ENCODE measurements at regions not wholly inside any gene's neighbourhood (a gene's known extent, or its start where the extent isn't known, plus 50 kb on each side); places are given as distances from the start of the nearest gene placed in this dataset.

DNA sequence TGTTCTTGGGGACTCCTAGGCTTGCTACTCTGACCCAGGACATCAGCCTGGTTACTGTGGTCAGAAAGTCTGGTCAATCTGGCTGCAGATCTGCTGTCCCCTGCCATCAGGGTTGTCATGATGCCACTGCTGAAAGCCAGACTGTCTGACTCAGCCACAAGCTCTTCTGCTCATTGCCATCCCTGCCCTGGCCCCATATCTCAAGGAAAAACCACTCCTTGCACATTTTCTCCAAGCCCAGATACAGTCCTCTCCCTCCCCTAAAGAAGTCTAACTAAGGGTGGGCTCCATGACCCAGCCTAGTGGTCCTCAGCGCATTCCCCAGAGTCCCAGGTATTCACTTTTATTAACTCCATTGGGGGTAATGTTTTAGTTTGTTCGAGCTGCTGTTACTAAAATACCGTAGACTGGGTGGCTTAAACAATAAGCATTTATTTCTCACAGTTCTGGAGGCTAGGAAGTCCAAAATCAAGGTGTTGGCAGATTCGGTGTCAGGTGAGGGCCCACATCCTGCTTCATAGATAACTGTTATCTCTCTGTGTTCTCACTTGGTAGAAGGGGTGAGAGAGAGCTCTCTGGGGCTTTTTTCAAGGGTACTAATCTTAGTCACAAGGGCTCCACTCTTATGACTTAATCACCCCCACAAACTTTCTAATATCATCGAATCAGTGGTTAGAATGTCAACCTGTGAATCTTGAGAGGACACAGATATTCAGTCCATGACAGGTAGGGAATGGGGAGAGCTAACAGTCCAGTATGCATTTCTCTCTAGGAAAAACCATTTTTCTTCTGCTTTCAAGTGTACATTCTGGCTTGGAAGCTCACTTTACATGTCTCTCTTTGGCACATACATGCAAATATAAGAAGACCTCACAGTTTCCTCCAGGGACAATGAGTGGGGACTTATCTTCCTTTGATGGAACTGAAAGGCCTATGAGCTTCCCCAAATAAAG lies 94.8 kb upstream of the CXCR4 start:
- H3K4me3 ChIP-seq: no peak overlapping the region
- DNase-seq (ENCODE audit: low spot score in 2 of 2): no peak

DNA sequence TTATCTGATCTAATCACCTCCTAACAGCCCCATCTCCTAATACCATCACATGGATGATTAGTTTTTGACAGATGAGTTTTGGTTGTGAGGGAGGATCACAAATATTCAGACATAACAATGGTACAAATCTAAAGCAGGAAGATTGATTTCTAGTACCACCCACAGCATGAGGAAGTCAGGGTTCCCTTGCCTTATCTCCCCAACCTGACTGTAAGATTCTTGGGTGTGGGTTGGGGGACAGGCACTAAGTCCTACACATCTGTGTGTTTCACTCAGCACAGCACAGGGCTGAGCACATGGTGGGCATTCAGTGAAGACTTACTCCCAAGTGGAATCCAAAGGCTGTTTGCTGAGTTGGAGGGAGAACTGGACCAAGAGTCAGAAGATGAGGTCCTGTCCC lies 93.8 kb upstream of the CXCR4 start:
- Histone ChIP-seq H3K4me3 (no peak overlapping the region), H3K27me3 (ENCODE audit: low read depth) (peaks cover 8% of the 10 kb centered on the region), H3K9me3 (no peaks in the 10 kb centered on the region), H3K36me3 (replicated peaks) (no peaks in the 10 kb centered on the region), H3K4me1 (no peaks in the 10 kb centered on the region)
- no peak for DNase-seq (ENCODE audit: low spot score in 2 of 2)
- in situ Hi-C loops (cut with MboI; ENCODE audit: low sequenced_read_pairs): no loop called here

More for the DNA sequence above, 94.8 kb upstream of the CXCR4 start:
- Histone ChIP-seq H3K4me1 (no peaks in the 10 kb centered on the region), H3K27me3 (ENCODE audit: low read depth) (peaks cover 8% of the 10 kb centered on the region), H3K9me3 (no peaks in the 10 kb centered on the region), H3K36me3 (replicated peaks) (no peaks in the 10 kb centered on the region)
- in situ Hi-C loops (cut with MboI; ENCODE audit: low sequenced_read_pairs): no loop called here

DNA sequence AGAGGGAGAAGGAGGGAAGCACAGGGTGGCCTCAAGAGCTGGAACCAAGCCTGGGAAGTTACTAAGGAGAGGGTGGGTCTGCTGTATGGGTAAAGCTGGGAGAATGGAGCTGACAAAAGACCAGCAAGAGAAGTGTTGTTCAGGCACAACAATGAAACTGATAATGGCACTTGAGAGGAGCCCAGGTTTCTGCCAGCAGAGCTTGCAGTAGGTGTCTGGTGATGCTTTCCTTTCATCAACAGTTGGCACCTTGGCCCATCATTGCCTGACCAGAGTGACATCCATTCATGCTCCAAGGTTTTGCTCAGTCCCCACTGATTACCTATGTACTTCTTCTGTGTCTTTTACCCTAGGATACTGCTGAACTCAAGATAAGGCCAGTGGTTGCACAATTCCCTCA lies 92.9 kb upstream of the CXCR4 start:
- Histone ChIP-seq H3K36me3 (replicated peaks) (no peaks in the 10 kb centered on the region), H3K4me1 (no peaks in the 10 kb centered on the region), H3K27me3 (ENCODE audit: low read depth) (peaks cover 9% of the 10 kb centered on the region), H3K4me3 (no peak overlapping the region), H3K9me3 (no peaks in the 10 kb centered on the region)
- no peak for DNase-seq (ENCODE audit: low spot score in 2 of 2)
- in situ Hi-C loops (cut with MboI; ENCODE audit: low sequenced_read_pairs): no loop called here

DNA sequence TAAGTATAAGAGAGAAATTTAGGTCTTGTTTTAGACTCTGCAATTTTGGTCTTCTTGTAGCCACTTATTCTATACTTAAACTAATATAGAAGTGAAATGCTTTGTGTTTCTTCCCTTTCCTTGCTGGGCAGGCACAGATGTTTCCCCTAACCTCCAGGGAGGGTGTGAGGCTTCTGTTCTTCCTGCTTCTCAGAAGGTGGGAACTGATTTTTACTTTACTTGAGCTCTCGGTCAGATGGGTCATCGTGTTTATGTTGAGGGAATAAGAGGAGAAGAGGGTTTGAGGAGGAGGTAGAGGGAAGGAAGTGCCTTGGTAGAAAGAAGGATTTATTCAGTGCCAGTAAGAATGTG lies 92.5 kb upstream of the CXCR4 start:
- in situ Hi-C loops (cut with MboI; ENCODE audit: low sequenced_read_pairs): no loop called here

DNA sequence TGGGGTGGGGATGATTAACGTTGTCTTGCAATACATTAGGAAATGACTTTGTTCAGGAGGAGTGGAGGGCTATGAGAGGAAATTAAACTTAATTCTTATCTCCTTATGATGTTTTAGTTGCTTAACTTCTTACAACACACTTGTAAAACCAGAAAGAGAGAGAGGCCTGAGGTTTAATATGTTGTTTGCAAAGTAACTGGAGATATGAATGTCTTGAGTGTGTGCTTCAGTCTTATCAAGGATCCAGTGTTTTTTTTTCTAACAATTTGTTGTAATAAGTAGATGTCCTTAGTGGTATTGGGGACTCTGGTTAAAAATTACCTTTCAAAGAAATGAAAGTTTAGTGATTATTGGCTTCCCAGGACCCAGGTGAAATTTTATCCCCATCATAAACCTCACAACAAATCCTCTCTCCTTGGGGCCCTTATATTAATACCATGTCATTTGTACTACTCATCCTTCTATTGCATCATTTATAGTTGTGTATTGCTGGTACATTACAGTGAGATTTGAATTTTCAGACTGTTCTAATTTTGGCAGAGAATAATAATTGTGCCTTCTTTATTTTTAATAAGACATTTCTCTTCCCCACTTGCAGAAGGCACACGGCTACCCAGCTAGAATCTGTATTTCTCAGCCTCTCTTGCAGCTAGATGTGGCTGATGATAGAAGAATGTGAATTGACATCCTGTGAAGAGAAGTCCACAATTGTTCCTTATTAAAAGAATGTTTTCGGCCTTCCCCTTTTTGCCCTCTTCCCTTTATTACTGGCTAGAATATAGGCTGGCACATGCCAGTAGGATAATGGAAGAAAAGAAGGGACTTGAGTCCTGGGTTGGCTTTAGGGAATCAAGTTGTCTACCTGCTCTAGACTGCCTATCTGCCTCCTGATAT lies 91.9 kb upstream of the CXCR4 start:
- Histone ChIP-seq H3K4me3 (no peak overlapping the region), H3K4me1 (no peaks in the 10 kb centered on the region), H3K9me3 (no peaks in the 10 kb centered on the region), H3K36me3 (replicated peaks) (no peaks in the 10 kb centered on the region), H3K27me3 (ENCODE audit: low read depth) (peaks cover 9% of the 10 kb centered on the region)
- no peak for DNase-seq (ENCODE audit: low spot score in 2 of 2)
- in situ Hi-C loops (cut with MboI; ENCODE audit: low sequenced_read_pairs): no loop called here

More for the DNA sequence above, 92.5 kb upstream of the CXCR4 start:
- Histone ChIP-seq H3K27me3 (ENCODE audit: low read depth) (peaks cover 9% of the 10 kb centered on the region), H3K4me1 (no peaks in the 10 kb centered on the region), H3K36me3 (replicated peaks) (no peaks in the 10 kb centered on the region), H3K9me3 (no peaks in the 10 kb centered on the region), H3K4me3 (no peak overlapping the region)
- no peak for DNase-seq (ENCODE audit: low spot score in 2 of 2)

DNA sequence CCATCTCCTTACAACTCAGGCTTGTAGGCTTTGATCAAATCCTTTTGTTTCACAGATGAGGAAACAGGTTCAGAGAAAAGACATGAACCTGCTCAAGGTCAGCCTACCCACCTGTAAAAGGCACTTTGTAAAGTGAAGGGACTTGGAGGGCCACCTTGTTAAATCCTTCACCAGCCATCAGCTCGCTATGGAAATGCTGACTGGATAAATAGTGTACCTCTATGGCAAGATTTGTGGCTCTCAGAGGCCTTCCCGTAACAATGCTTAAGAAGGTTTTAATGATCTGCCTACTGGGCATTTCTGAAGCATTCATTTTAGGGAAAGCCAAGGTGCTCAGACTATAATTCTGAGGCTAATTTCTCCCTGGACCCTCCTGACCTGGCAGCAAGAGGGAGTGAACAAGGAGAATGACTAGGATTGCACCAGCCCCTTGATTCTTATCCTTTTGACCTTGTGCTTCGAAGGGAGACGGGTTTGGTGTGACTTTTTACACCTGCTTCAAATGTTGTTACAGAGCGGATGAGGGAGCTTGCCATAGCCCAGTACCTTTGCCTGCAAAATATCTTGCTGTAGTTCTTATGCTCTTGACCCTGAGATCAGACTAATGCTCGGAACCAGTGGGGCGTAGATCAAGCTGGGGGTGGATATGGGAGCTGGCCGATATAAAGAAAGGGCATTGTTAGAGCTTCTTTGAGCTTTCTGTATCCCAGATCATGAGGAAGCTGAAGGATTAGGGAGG lies 90.9 kb upstream of the CXCR4 start:
- Histone ChIP-seq H3K4me1 (no peaks in the 10 kb centered on the region), H3K4me3 (no peak overlapping the region), H3K9me3 (no peaks in the 10 kb centered on the region), H3K36me3 (replicated peaks) (no peaks in the 10 kb centered on the region), H3K27me3 (ENCODE audit: low read depth) (peaks cover 6% of the 10 kb centered on the region; the same call in 1 of the 2 replicates)
- in situ Hi-C loops (cut with MboI; ENCODE audit: low sequenced_read_pairs): no loop called here
- no peak for DNase-seq (ENCODE audit: low spot score in 2 of 2)

DNA sequence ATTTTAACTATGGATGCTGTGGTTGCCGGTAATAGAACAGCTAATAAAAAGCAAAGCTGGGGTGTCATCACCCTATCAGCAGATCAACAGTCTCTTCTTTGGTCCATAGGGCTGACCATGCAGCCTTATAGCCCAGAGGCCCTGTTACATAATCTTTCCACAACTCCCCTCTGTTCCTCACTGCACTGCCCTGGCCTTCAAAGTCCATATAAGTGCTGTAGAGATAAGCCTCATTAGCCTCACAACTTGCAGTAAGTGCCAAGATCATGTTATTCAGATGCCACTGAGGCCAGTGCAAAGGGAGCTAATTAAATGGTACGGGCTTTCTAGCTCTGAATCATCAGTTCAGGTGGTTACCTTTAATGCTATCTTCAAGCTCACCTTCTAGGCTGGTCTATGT lies 89.7 kb upstream of the CXCR4 start:
- in situ Hi-C loops (cut with MboI; ENCODE audit: low sequenced_read_pairs): no loop called here
- H3K4me1 ChIP-seq: no peaks in the 10 kb centered on the region
- H3K36me3 ChIP-seq (replicated peaks): no peaks in the 10 kb centered on the region
- no peaks in the 10 kb centered on the region for H3K9me3 ChIP-seq
- no peak for DNase-seq (ENCODE audit: low spot score in 2 of 2)
- peaks cover 4% of the 10 kb centered on the region; the same call in 1 of the 2 replicates for H3K27me3 ChIP-seq (ENCODE audit: low read depth)
- H3K4me3 ChIP-seq: no peak overlapping the region

DNA sequence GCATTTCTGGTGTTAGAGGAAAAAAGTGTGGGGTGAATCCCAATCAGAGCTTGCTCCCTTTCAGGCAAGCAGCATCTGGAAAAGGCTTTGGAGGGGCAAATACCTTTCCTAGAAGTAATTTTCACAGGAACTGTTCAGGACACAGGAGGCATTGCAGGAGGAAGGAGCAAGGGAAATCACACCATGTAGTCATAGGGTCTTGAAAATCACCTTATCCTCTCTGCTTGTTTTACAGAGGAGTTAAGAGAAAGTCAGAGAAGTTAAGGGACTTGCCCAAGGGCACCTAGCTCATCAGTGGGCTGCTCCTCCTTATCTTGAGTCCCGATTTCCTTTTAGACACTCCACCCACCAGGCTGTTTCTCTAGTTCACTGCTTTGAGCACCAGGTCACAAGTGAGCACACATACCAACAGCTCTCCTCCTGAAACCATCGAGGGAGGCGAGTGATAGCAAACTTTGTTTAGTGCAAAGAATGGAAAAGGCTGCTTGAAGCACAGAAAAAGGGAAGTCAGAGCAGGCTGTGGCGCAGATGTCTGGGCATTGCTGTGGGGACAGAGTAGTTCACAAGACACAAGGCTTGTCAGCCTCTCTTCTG lies 89.2 kb upstream of the CXCR4 start:
- Histone ChIP-seq H3K36me3 (replicated peaks) (no peaks in the 10 kb centered on the region), H3K27me3 (ENCODE audit: low read depth) (peaks cover 4% of the 10 kb centered on the region; the same call in 1 of the 2 replicates), H3K9me3 (no peaks in the 10 kb centered on the region), H3K4me1 (no peaks in the 10 kb centered on the region), H3K4me3 (no peak overlapping the region)
- in situ Hi-C loops (cut with MboI; ENCODE audit: low sequenced_read_pairs): no loop called here
- no peak for DNase-seq (ENCODE audit: low spot score in 2 of 2)

DNA sequence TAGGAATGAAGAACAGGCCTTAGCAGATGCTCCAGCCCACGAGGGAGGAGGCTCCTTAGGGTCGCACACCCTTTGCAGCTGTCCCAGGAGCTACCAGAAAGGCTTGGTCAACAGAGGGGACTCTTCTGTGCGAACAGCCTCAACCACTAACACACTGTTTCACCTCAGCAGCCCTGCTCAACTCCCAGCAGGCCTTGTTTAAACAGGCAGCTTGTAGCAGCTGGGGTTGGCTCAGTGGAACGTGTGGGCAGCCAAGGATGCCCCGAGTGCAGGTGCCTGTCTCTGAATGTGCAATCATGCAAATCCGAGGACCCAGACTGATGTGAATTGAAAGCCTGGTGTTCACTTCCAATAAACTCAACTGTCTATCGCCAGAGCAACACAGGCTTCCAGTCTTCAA lies 88.7 kb upstream of the CXCR4 start:
- no peaks in the 10 kb centered on the region for H3K4me1 ChIP-seq
- H3K9me3 ChIP-seq: no peaks in the 10 kb centered on the region
- no peaks in the 10 kb centered on the region for H3K36me3 ChIP-seq (replicated peaks)
- in situ Hi-C loops (cut with MboI; ENCODE audit: low sequenced_read_pairs): no loop called here
- DNase-seq (ENCODE audit: low spot score in 2 of 2): no peak
- H3K4me3 ChIP-seq: no peak overlapping the region
- peaks cover 4% of the 10 kb centered on the region; the same call in 1 of the 2 replicates for H3K27me3 ChIP-seq (ENCODE audit: low read depth)

DNA sequence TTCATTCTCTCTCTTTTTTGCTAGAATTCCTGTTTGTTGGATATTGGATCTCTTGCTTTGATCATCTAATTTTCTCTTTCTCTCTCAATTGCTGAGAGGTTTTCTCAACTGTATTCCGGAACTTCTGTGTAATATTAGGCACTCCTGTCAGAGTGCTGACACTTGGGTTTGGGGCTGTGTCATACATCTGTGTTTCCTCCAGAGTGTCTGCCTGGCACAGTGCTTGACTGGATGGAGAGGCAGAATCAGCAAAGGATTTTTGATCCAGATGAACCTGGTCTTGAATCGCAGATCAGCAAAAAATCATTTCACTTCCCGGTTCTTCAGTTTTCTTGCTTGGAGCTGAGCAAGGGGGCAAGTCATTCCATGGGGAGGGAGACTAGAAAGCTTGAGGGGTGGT lies 87.7 kb upstream of the CXCR4 start:
- Histone ChIP-seq H3K27me3 (ENCODE audit: low read depth) (peaks cover 4% of the 10 kb centered on the region; the same call in 1 of the 2 replicates), H3K9me3 (no peaks in the 10 kb centered on the region), H3K4me1 (no peaks in the 10 kb centered on the region), H3K36me3 (replicated peaks) (no peaks in the 10 kb centered on the region), H3K4me3 (no peak overlapping the region)
- DNase-seq (ENCODE audit: low spot score in 2 of 2): no peak
- in situ Hi-C loops (cut with MboI; ENCODE audit: low sequenced_read_pairs): no loop called here

DNA sequence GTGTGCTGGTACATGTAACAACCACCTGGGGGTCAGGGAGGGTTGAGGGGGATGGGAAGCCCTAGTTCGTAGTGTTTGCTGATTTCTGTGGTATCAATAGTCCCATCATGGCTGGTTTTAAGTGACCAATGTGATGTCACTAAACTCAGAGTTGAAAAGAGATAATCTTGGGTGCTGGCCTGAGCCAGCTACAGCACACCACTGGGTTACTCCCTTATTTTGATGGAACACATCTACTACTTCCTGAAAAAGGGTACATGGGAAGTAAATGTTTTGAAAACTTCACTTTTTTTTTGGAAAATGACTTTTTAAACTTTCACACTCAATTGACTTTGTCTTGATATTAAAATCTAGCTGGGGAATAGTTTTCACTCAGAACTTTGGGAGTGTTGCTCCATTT lies 87.0 kb upstream of the CXCR4 start:
- no peak for DNase-seq (ENCODE audit: low spot score in 2 of 2)
- H3K4me3 ChIP-seq: no peak overlapping the region
- no peaks in the 10 kb centered on the region for H3K36me3 ChIP-seq (replicated peaks)
- no peaks in the 10 kb centered on the region for H3K9me3 ChIP-seq
- in situ Hi-C loops (cut with MboI; ENCODE audit: low sequenced_read_pairs): no loop called here
- H3K4me1 ChIP-seq: no peaks in the 10 kb centered on the region
- H3K27me3 ChIP-seq (ENCODE audit: low read depth): 0 out of 2 replicates have a peak, but pooled peaks cover 4% of the 10 kb centered on the region

DNA sequence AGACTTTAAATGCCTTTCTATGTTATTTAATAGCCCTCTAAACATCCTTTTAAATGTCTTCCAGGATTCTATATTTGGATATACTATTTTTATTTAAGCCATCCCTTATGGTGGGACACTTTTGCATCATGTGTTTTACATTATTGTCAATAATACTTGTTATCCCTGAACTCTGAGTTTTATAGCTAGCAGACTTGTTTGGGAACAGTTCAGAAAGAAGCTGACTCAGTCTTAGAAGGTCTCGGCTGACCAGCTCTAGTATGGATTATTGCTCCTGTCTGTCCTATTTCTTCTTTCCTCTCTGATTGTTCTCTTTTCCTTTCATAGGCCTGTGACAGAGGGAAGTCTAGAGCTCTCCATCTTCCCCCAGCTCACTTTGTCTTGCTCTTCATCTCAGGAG lies 77.3 kb upstream of the CXCR4 start:
- H3K27me3 ChIP-seq (ENCODE audit: low read depth): no peaks in the 10 kb centered on the region
- DNase-seq (ENCODE audit: low spot score in 2 of 2): no peak
- H3K4me3 ChIP-seq: no peak overlapping the region
- H3K36me3 ChIP-seq (replicated peaks): no peaks in the 10 kb centered on the region
- in situ Hi-C loops (cut with MboI; ENCODE audit: low sequenced_read_pairs): no loop called here
- H3K9me3 ChIP-seq: peaks cover 2% of the 10 kb centered on the region; the same call in 1 of the 2 replicates
- no peaks in the 10 kb centered on the region for H3K4me1 ChIP-seq

DNA sequence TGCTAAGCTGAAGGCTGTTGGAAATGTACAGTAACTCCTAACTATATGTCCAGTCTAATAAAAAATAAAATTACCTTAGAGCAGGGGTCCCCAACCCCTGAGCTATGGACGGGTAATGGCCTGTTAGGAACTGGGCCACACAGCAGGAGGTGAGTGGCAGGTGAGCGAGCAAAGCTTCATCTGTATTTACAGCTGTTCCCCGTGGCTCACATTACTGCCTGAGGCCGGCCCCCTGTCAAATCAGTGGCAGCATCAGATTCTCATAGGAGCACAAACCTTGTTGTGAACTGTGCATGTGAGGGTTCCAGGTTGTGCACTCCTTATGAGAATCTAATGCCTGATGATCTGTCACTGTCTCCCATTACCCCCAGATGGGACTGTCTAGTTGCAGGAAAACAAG lies 73.1 kb upstream of the CXCR4 start:
- Histone ChIP-seq H3K4me3 (no peak overlapping the region), H3K4me1 (no peaks in the 10 kb centered on the region), H3K9me3 (no peaks in the 10 kb centered on the region), H3K27me3 (ENCODE audit: low read depth) (no peaks in the 10 kb centered on the region), H3K36me3 (replicated peaks) (no peaks in the 10 kb centered on the region)
- DNase-seq (ENCODE audit: low spot score in 2 of 2): no peak
- in situ Hi-C loops (cut with MboI; ENCODE audit: low sequenced_read_pairs): no loop called here
